Heart left ventricle (tissue), 13 donors: ENCODE measurements at regions not wholly inside any gene's neighbourhood (a gene's known extent, or its start where the extent isn't known, plus 50 kb on each side); places are given as distances from the start of the nearest gene placed in this dataset.

Source experiments
- POLR2A ChIP-seq, 2 donors: fragments of 450-650 bp; IDR thresholded peaks; one replicate each; pipeline ENCODE4 v1.6.1; 2017; ENCODE audit warnings: antibody characterized with exemption in 2 of 2, mild to moderate bottlenecking in 2 of 2, moderate library complexity in 2 of 2
- TF ChIP-seq, protein P1 (sequence below), 12 donors: fragments of 200-600 bp; sonication (generic) in 4 of 12; IDR thresholded peaks; one replicate each; pipeline versions ENCODE4 v1.5.0 to v1.8.0; 2018 to 2022; ENCODE audit warnings: antibody characterized with exemption in 12 of 12, mild to moderate bottlenecking in 5 of 12
- donor health status: ischemic (EF 13 %, LVEDD 7.1; RV severe dilation, severe dysfunction).
- donor health status: DM: no; HTN: yes; CAD: no.
- donor health status: DM: no; HTN: no; CAD: no.
- donor health status: ischemic (EF 25% LVEDD 6.9; RV normal size, moderate dysfunction).
- donor health status: ischemic (EF 25% LVEDD 5.7; RV mildly dilated, moderate dysfunction).
- donor health status: ischemic (EF 35%, LVEDD 5.7; RV mildly dilated, moderate dysfunction).
- donor health status: nonischemic (EF 11% LVEDD 7.7; RV severe dilation, severe dysfunction).
- donor health status: DM: yes; HTN: yes; CAD: no.
- donor health status: PGD.
- donor health status: ischemic (EF 29% LVEDD 5.4; RV normal size, mild dysfunction).
- donor health status: nonischemic (EF 23%, LVEDD 6.1; RV moderate dilation, normal function).

DNA sequence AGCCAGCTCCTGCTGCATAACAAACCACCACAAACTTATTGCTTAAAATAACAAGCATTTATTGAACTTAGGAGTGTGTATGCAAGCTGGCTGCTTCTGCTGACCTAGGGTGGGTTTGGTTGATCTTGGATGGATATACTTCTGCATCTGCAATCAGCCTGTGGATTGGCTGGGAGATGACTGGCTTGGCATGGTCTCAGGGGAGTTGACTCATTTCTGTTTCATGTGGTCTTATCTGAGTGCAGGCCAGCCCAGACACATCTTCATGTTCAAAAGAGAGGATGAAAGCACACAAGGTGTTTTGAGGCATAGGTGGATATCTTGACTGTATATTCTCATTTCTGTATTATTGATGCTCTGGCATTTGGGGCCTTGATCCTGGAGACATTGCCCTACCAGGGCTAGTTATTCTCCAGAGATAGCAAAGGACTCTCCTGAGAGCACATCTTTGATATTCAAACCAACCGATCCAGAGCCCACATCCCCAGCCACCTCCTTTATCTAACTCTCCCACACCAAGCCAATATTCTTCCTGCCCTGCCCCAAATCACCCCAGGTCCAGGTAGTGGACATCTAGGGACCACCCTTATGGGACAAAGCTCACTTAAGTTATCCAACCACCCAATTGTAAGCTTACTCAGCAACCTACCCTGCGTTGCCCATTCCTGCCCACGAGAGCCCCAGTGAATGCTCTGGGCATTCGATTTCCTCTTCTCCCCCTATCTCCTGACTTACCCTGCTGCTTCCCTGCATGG lies 350.8 kb downstream of the PTPRU start:
- no peak for TF ChIP-seq POLR2A (IDR thresholded peaks at IDR 0.05)
- TF ChIP-seq, protein P1, sequence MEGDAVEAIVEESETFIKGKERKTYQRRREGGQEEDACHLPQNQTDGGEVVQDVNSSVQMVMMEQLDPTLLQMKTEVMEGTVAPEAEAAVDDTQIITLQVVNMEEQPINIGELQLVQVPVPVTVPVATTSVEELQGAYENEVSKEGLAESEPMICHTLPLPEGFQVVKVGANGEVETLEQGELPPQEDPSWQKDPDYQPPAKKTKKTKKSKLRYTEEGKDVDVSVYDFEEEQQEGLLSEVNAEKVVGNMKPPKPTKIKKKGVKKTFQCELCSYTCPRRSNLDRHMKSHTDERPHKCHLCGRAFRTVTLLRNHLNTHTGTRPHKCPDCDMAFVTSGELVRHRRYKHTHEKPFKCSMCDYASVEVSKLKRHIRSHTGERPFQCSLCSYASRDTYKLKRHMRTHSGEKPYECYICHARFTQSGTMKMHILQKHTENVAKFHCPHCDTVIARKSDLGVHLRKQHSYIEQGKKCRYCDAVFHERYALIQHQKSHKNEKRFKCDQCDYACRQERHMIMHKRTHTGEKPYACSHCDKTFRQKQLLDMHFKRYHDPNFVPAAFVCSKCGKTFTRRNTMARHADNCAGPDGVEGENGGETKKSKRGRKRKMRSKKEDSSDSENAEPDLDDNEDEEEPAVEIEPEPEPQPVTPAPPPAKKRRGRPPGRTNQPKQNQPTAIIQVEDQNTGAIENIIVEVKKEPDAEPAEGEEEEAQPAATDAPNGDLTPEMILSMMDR (IDR thresholded peaks at IDR 0.05) = no peak
